OCI-LY3 (cell line): ENCODE measurements at regions not wholly inside any gene's neighbourhood (a gene's known extent, or its start where the extent isn't known, plus 50 kb on each side); places are given as distances from the start of the nearest gene placed in this dataset.
"Not testable (repeated sequence)": the region's sequence is repeated elsewhere in the genome, so short reads cannot be mapped to it uniquely, and the experiment has no call there.

ENCODE experiments used
- H2AFZ ChIP-seq: fragments of 200-600, 300-600 bp; shearing (Covaris generic); 2 replicates; pipeline ENCODE4 v1.6.0; 2014; ENCODE audit warnings: antibody characterized with exemption, low read depth, low read length
- H3K27ac ChIP-seq: fragments of 200-600, 300-600 bp; sonication (generic); 2 replicates; pipeline ENCODE4 v1.5.1; 2014; ENCODE audit warnings: mild to moderate bottlenecking, low read length, moderate library complexity, mixed read lengths
- H3K27me3 ChIP-seq: fragments of 200-600, 300-600 bp; sonication (generic); 2 replicates; pipeline ENCODE4 v1.6.1; 2014; ENCODE audit warnings: low read depth, low read length, mixed read lengths
- H3K36me3 ChIP-seq: fragments of 200-600, 300-600 bp; sonication (generic); replicated peaks from 2 replicates; pipeline ENCODE3; 2014; ENCODE audit warnings: low read depth, low read length, mixed read lengths
- H3K4me1 ChIP-seq: fragments of 300-600, 200-600 bp; sonication (generic); 2 replicates; pipeline ENCODE4 v1.6.1; 2014; ENCODE audit warnings: low read length, mixed read lengths
- H3K4me2 ChIP-seq: fragments of 200-600, 300-600 bp; sonication (generic); 2 replicates; pipeline ENCODE4 v1.6.1; 2014; ENCODE audit warnings: low read length, mixed read lengths
- H3K4me3 ChIP-seq: fragments of 300-600, 200-600 bp; sonication (generic); 2 replicates; pipeline ENCODE4 v1.5.1; 2014; ENCODE audit warnings: antibody characterized with exemption, mild to moderate bottlenecking, low read length, moderate library complexity
- H3K79me2 ChIP-seq: fragments of 300-600, 200-600 bp; shearing (Covaris generic); 2 replicates; pipeline ENCODE4 v1.6.1; 2014; ENCODE audit warnings: mild to moderate bottlenecking, low read length, mixed read lengths
- H3K9ac ChIP-seq: fragments of 300-600, 200-600 bp; shearing (Covaris generic); 2 replicates; pipeline ENCODE4 v1.6.0; 2014; ENCODE audit warnings: mild to moderate bottlenecking, low read length, moderate library complexity
- H3K9me3 ChIP-seq: fragments of 200-600, 300-600 bp; shearing (Covaris generic); 2 replicates; pipeline ENCODE4 v1.6.1; 2014; ENCODE audit warnings: low read length, mixed read lengths; ENCODE audit not compliant: insufficient read depth
- H4K20me1 ChIP-seq: fragments of 200-600, 300-600 bp; sonication (generic); 2 replicates; pipeline ENCODE4 v1.6.1; 2016; ENCODE audit warnings: low read length, mixed read lengths; ENCODE audit not compliant: insufficient read depth
- EZH2phosphoT487 ChIP-seq: fragments of 200-600 bp; shearing (Covaris generic); IDR thresholded peaks from 2 replicates; pipeline ENCODE4 v1.6.1; 2018; ENCODE audit warnings: antibody characterized with exemption, mixed run types, low read depth
- TF ChIP-seq, protein P1 (sequence below): fragments of 200-600, 300-600 bp; sonication (generic); IDR thresholded peaks from 2 replicates; pipeline ENCODE4 v1.5.1; 2014; ENCODE audit warnings: antibody characterized with exemption, low read length, low read depth

DNA sequence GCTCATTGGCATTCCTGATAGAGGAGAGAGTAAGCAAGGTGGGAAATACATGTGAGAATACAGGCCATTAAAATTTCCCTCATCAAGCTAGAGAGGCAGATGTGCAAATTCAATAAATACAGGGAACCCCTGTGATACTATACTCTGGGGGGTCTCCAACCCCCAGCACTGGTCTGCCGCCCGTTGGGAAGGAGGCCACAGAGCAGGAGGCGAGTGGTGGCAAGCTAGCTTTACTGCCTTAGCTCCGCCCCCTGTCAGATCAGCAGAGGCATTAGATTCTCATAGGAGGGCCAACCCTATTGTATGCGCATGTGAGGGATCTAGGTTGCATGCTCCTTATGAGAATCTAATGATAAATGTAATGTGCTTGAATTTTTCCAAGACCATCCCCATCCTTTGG lies 97.1 kb upstream of the PLSCR5 start:
- Histone ChIP-seq H3K9ac (no peak overlapping the region), H2AFZ (no peak overlapping the region), H3K4me2 (no peak overlapping the region), H3K4me3 (no peak overlapping the region), H3K9me3 (no peaks in the 10 kb centered on the region), H3K4me1 (peaks cover 6% of the 10 kb centered on the region), H3K27me3 (no peaks in the 10 kb centered on the region), H3K36me3 (no peaks in the 10 kb centered on the region), H3K27ac (no peak overlapping the region), H4K20me1 (no peaks in the 10 kb centered on the region), H3K79me2 (no peaks in the 10 kb centered on the region)
- TF ChIP-seq, protein P1, sequence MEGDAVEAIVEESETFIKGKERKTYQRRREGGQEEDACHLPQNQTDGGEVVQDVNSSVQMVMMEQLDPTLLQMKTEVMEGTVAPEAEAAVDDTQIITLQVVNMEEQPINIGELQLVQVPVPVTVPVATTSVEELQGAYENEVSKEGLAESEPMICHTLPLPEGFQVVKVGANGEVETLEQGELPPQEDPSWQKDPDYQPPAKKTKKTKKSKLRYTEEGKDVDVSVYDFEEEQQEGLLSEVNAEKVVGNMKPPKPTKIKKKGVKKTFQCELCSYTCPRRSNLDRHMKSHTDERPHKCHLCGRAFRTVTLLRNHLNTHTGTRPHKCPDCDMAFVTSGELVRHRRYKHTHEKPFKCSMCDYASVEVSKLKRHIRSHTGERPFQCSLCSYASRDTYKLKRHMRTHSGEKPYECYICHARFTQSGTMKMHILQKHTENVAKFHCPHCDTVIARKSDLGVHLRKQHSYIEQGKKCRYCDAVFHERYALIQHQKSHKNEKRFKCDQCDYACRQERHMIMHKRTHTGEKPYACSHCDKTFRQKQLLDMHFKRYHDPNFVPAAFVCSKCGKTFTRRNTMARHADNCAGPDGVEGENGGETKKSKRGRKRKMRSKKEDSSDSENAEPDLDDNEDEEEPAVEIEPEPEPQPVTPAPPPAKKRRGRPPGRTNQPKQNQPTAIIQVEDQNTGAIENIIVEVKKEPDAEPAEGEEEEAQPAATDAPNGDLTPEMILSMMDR = no peak
- no peak for TF ChIP-seq EZH2phosphoT487

DNA sequence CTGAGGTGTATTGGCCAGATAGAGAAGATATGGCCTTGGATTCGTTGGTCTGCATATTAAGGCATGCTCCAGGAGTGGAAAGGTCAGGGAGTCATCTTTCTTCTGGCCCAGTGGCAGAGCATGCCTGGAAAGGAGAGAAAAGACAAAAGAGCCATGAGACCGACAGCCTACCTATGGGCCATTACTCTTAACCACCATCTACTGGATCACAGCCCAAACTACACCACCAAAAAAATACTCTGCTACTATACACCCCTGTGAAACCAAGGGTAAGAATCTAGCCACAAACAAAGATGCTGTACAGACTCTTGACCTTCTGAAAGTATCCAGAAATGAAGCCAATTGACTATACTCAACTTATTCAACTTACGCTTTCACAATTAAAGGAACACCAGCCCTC lies 96.1 kb upstream of the PLSCR5 start:
- no peak overlapping the region for H3K4me3 ChIP-seq
- H3K9me3 ChIP-seq = no peaks in the 10 kb centered on the region
- H3K27ac ChIP-seq = no peak overlapping the region
- TF ChIP-seq, protein P1 = no peak
- TF ChIP-seq EZH2phosphoT487 = no peak
- no peak overlapping the region for H3K9ac ChIP-seq
- no peaks in the 10 kb centered on the region for H3K36me3 ChIP-seq
- H3K4me2 ChIP-seq = no peak overlapping the region
- H3K4me1 ChIP-seq = peaks cover 6% of the 10 kb centered on the region
- no peaks in the 10 kb centered on the region for H3K27me3 ChIP-seq
- no peaks in the 10 kb centered on the region for H4K20me1 ChIP-seq
- no peak overlapping the region for H2AFZ ChIP-seq
- no peaks in the 10 kb centered on the region for H3K79me2 ChIP-seq

DNA sequence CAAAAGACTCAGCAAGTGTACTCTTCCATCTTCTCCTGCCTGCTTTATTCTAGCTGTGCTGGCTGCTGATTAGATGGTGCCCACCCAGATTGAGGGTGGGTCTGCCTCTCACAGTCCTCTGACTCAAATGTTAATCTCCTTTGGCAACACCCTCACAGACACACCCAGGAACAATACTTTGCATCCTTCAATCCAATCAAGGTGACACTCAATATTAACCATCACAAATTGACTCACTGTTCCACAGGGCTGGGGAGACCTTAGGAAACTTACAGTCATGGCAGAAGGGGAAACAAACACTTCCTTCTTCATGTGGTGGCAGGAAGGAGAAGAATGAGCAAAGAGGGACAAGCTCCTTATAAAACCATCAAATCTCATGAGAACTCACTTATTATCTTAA lies 94.9 kb upstream of the PLSCR5 start:
- not testable (repeated sequence) for H2AFZ ChIP-seq, H3K79me2 ChIP-seq, H3K9ac ChIP-seq, H4K20me1 ChIP-seq, H3K4me2 ChIP-seq, H3K4me3 ChIP-seq, H3K4me1 ChIP-seq, H3K27ac ChIP-seq, H3K9me3 ChIP-seq, H3K27me3 ChIP-seq, H3K36me3 ChIP-seq

DNA sequence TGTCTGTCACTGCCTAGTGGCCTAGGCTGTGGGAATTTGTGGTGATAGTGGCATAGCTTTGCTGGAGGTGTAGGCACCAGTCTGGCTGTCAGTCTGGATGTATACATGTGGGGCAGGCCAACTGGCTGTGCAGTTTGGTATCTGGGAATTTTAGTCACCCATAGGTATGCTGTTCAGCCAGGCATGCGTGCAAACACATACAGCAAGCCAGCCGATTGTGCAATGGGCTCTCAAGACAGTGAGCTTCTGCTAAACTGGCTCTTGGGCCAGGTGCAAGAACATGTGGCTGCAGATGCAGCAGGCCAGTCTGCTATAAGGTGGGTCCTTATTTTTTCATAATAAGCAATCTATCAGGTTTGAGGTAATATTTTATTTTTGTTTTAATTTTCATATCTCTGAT lies 87.1 kb upstream of the PLSCR5 start:
- no peaks in the 10 kb centered on the region for H4K20me1 ChIP-seq
- no peaks in the 10 kb centered on the region for H3K36me3 ChIP-seq
- H3K9ac ChIP-seq = no peak overlapping the region
- no peak overlapping the region for H3K4me2 ChIP-seq
- H3K4me3 ChIP-seq = no peak overlapping the region
- H3K27ac ChIP-seq = no peak overlapping the region
- no peaks in the 10 kb centered on the region for H3K27me3 ChIP-seq
- TF ChIP-seq, protein P1 = no peak
- H3K9me3 ChIP-seq = 0 out of 2 replicates have a peak, but pooled peaks cover 3% of the 10 kb centered on the region
- no peaks in the 10 kb centered on the region for H3K4me1 ChIP-seq
- no peak overlapping the region for H2AFZ ChIP-seq
- no peaks in the 10 kb centered on the region for H3K79me2 ChIP-seq
